OCI-LY3 (cell line): ENCODE measurements at regions not wholly inside any gene's neighbourhood (a gene's known extent, or its start where the extent isn't known, plus 50 kb on each side); places are given as distances from the start of the nearest gene placed in this dataset.

Experiments used
- H2AFZ ChIP-seq: fragments of 200-600, 300-600 bp; shearing (Covaris generic); 2 replicates; pipeline ENCODE4 v1.6.0; 2014; ENCODE audit warnings: antibody characterized with exemption, low read depth, low read length
- H3K27ac ChIP-seq: fragments of 200-600, 300-600 bp; sonication (generic); 2 replicates; pipeline ENCODE4 v1.5.1; 2014; ENCODE audit warnings: mild to moderate bottlenecking, low read length, moderate library complexity, mixed read lengths
- H3K27me3 ChIP-seq: fragments of 200-600, 300-600 bp; sonication (generic); 2 replicates; pipeline ENCODE4 v1.6.1; 2014; ENCODE audit warnings: low read depth, low read length, mixed read lengths
- H3K36me3 ChIP-seq: fragments of 200-600, 300-600 bp; sonication (generic); replicated peaks from 2 replicates; pipeline ENCODE3; 2014; ENCODE audit warnings: low read depth, low read length, mixed read lengths
- H3K4me1 ChIP-seq: fragments of 300-600, 200-600 bp; sonication (generic); 2 replicates; pipeline ENCODE4 v1.6.1; 2014; ENCODE audit warnings: low read length, mixed read lengths
- H3K4me2 ChIP-seq: fragments of 200-600, 300-600 bp; sonication (generic); 2 replicates; pipeline ENCODE4 v1.6.1; 2014; ENCODE audit warnings: low read length, mixed read lengths
- H3K4me3 ChIP-seq: fragments of 300-600, 200-600 bp; sonication (generic); 2 replicates; pipeline ENCODE4 v1.5.1; 2014; ENCODE audit warnings: antibody characterized with exemption, mild to moderate bottlenecking, low read length, moderate library complexity
- H3K79me2 ChIP-seq: fragments of 300-600, 200-600 bp; shearing (Covaris generic); 2 replicates; pipeline ENCODE4 v1.6.1; 2014; ENCODE audit warnings: mild to moderate bottlenecking, low read length, mixed read lengths
- H3K9ac ChIP-seq: fragments of 300-600, 200-600 bp; shearing (Covaris generic); 2 replicates; pipeline ENCODE4 v1.6.0; 2014; ENCODE audit warnings: mild to moderate bottlenecking, low read length, moderate library complexity
- H3K9me3 ChIP-seq: fragments of 200-600, 300-600 bp; shearing (Covaris generic); 2 replicates; pipeline ENCODE4 v1.6.1; 2014; ENCODE audit warnings: low read length, mixed read lengths; ENCODE audit not compliant: insufficient read depth
- H4K20me1 ChIP-seq: fragments of 200-600, 300-600 bp; sonication (generic); 2 replicates; pipeline ENCODE4 v1.6.1; 2016; ENCODE audit warnings: low read length, mixed read lengths; ENCODE audit not compliant: insufficient read depth
- CTCF ChIP-seq: fragments of 200-600, 300-600 bp; sonication (generic); IDR thresholded peaks from 2 replicates; pipeline ENCODE4 v1.5.1; 2014; ENCODE audit warnings: antibody characterized with exemption, low read length, low read depth
- EZH2phosphoT487 ChIP-seq: fragments of 200-600 bp; shearing (Covaris generic); IDR thresholded peaks from 2 replicates; pipeline ENCODE4 v1.6.1; 2018; ENCODE audit warnings: antibody characterized with exemption, mixed run types, low read depth

GRCh38 chr2:66836851-66837250 is 401.9 kb downstream of the MEIS1 start:
- no peak for TF ChIP-seq CTCF
- no peak for TF ChIP-seq EZH2phosphoT487
- no peaks in the 10 kb centered on the region for H3K9me3 ChIP-seq
- no peaks in the 10 kb centered on the region for H3K36me3 ChIP-seq
- no peak overlapping the region for H3K4me3 ChIP-seq
- no peaks in the 10 kb centered on the region for H4K20me1 ChIP-seq
- H3K79me2 ChIP-seq: no peaks in the 10 kb centered on the region
- no peak overlapping the region for H3K27ac ChIP-seq
- H3K4me2 ChIP-seq: no peak overlapping the region
- H2AFZ ChIP-seq: no peak overlapping the region
- H3K27me3 ChIP-seq: no peaks in the 10 kb centered on the region
- H3K4me1 ChIP-seq: no peaks in the 10 kb centered on the region
- no peak overlapping the region for H3K9ac ChIP-seq

- H3K9ac ChIP-seq: no peak overlapping the region
- no peak overlapping the region for H3K4me3 ChIP-seq
- no peak overlapping the region for H3K27ac ChIP-seq
- no peak overlapping the region for H3K4me2 ChIP-seq
- TF ChIP-seq CTCF (no peak), EZH2phosphoT487 (no peak)
- H2AFZ ChIP-seq: no peak overlapping the region
- no peaks in the 10 kb centered on the region for H3K9me3 ChIP-seq
- H3K36me3 ChIP-seq: no peaks in the 10 kb centered on the region
- H4K20me1 ChIP-seq: no peaks in the 10 kb centered on the region
- no peaks in the 10 kb centered on the region for H3K27me3 ChIP-seq
- H3K4me1 ChIP-seq: no peaks in the 10 kb centered on the region
- no peaks in the 10 kb centered on the region for H3K79me2 ChIP-seq
Measured at GRCh38 chr2:66839551-66840320, 404.8 kb downstream of the MEIS1 start.

GRCh38 chr2:66840321-66841002 is 405.5 kb downstream of the MEIS1 start:
- Histone ChIP-seq H3K4me2 (no peak overlapping the region), H3K9ac (no peak overlapping the region), H3K27ac (no peak overlapping the region), H3K4me1 (no peaks in the 10 kb centered on the region), H2AFZ (no peak overlapping the region), H3K27me3 (no peaks in the 10 kb centered on the region), H3K9me3 (no peaks in the 10 kb centered on the region), H3K36me3 (no peaks in the 10 kb centered on the region), H3K79me2 (no peaks in the 10 kb centered on the region), H4K20me1 (no peaks in the 10 kb centered on the region), H3K4me3 (no peak overlapping the region)
- TF ChIP-seq CTCF: no peak
- no peak for TF ChIP-seq EZH2phosphoT487

- Histone ChIP-seq H3K36me3 (no peaks in the 10 kb centered on the region), H3K4me2 (no peak overlapping the region), H2AFZ (no peak overlapping the region), H3K4me1 (no peaks in the 10 kb centered on the region), H3K9me3 (no peaks in the 10 kb centered on the region), H3K4me3 (no peak overlapping the region), H4K20me1 (no peaks in the 10 kb centered on the region), H3K9ac (no peak overlapping the region), H3K79me2 (no peaks in the 10 kb centered on the region), H3K27ac (no peak overlapping the region), H3K27me3 (no peaks in the 10 kb centered on the region)
- TF ChIP-seq EZH2phosphoT487 (no peak), CTCF (no peak)
Measured at GRCh38 chr2:66843847-66844246, 408.9 kb downstream of the MEIS1 start.
